ENCODE measurements at regions not wholly inside any gene's neighbourhood (a gene's known extent, or its start where the extent isn't known, plus 50 kb on each side); places are given as distances from the start of the nearest gene placed in this dataset.

DNA sequence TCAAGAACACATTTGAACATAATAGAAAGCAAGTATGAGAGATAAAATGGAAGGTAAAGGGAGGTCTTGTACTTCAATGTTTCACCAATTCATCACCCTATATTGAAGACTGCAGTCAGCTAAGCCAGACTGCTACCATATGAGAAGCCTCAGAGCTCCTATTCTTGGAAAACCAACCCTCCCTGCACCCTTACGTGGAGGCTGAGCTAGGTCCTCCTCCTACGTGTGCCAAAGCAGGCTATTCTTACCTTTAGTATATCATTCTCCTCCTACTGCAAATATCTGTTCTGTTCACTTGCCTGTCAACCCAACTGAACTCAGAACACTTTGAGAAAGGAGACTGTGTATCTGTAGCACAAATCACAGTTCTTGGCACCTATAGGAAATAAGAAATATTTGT lies 255.8 kb upstream of the HNRNPA3 start:
- no peak for DNase-seq

DNA sequence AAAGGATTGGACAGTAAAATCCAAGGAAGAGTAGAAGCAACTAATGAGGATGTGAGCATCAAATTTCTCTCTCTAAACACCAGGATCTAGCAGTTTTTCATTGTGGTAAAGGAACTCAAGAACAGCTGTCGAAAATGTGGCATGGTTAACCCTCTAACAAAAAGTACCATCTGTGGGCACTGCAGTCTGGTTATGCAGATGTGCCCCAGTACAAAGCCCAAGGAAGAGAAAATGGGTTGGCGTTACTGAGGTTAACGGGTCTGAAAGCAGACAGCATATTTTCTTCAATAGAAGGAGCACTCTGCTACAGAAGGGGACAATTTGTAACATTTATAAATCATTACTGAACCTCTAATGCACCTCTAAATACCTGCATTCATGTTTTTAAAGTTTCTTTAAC lies 253.0 kb upstream of the HNRNPA3 start:
- no peak for DNase-seq

DNA sequence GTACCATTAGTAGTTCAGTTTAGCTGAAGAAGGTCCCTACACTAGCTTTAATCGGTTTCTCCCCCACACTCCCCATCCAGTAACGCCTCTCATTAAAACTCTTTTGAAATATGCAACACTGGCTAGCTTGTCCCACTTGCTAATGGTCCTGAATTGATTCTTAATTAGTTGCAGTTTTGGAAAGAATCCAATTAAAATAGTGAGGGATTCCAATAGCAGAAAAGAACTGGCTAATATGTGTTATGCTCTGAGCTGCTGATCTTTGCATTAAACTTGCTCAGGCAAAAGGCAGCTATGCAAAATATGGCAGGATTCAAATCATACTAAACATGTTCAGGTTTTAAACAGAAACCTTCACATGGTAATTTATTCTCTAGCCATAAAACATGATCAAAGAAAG lies 252.5 kb upstream of the HNRNPA3 start:
- no peak for DNase-seq

- DNase-seq, result no peak
Measured at GRCh38 chr2:176960736-176961520, 251.7 kb upstream of the HNRNPA3 start.

GRCh38 chr2:176961775-176962619 lies 250.6 kb upstream of the HNRNPA3 start:
- DNase-seq, result no peak

GRCh38 chr2:176963568-176964287 lies 248.9 kb upstream of the HNRNPA3 start:
- DNase-seq, result no peak

GRCh38 chr2:176967911-176968450 lies 244.6 kb upstream of the HNRNPA3 start:
- DNase-seq, result no peak

DNA sequence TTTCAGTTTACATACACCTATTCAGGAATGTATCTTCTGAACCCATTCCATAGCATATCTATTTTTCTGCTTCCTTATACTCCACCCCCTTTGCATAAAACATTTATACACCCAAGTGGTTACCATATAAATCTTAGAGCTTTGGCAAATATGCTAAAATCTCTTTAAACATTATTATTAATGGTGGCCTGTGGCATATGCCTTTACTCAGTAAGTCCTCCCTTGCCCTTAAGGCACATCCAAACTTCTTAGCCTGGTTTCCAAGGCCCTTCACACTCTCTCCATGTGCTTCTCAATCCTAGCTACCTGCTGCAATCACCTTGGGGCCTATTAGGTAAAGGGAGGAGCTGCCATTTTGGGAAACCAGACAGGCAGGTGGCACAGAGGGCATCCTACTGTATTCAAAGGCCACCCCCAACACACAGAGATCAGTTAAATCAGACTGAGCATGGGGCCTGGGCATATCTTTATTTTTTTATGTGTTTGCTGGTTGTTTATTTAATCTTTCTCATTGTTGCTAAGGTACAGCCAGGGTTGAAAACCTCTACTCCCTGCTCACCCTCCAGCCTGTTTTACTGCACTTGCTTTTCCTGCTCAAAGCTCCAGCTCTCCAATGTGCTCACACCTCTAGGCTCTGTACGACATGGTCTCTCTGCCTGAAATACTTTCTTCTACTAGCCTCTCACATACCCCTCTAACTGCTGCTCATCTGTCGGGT lies 242.8 kb upstream of the HNRNPA3 start:
- no peak for DNase-seq

- DNase-seq, result no peak
Measured at GRCh38 chr2:176976736-176977685, 235.6 kb upstream of the HNRNPA3 start.

DNA sequence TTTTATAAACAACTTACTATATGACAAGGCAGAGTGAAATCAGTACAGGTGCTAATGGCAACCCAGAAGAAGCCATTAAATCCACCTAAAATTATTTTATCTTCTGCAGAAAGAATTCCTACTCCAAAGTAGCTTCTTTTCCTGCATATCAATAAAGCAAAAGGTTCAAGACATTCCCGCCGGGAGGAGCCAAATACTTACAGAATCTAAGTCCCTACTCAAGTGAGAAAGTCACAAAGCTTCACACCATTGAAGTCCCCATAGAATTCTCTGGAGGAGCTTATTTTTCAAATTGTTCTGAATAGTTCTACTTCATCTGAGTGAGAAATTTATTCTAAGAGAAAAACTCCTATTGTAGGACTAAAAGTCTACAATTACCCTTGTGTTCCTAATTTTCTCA lies 233.7 kb upstream of the HNRNPA3 start:
- no peak for DNase-seq

GRCh38 chr2:176979981-176980710 lies 232.4 kb upstream of the HNRNPA3 start:
- DNase-seq, result no peak

- DNase-seq, result no peak
Measured at GRCh38 chr2:176984987-176985386, 227.6 kb upstream of the HNRNPA3 start.

- no peak for DNase-seq
Measured at GRCh38 chr2:176985871-176986270, 226.7 kb upstream of the HNRNPA3 start.

DNA sequence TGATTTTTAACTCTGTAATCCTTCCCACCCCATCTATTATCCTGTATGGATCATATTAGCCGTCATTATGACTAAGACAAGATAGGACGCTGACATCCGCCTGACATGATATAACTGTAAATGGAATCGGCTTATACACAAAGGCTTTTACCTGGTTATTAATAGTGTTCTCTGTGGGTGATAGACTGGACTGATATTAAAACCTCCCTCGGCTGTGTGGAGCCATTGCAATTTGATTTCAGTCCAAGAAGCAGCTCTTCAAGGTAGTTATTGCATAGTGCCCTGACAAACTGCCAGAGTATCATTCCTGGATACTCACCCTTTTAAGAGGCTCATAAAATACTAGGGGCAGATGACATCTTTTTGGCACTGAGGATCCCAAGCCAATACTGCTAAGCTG lies 226.1 kb upstream of the HNRNPA3 start:
- no peak for DNase-seq

- DNase-seq, result no peak
Measured at GRCh38 chr2:176991411-176991810, 221.2 kb upstream of the HNRNPA3 start.

GRCh38 chr2:176997074-176997791 lies 215.4 kb upstream of the HNRNPA3 start:
- DNase-seq, result peak; percentile 39

- no peak for DNase-seq
Measured at GRCh38 chr2:176997792-176998169, 214.8 kb upstream of the HNRNPA3 start.

- DNase-seq, result no peak
Measured at GRCh38 chr2:176999301-176999700, 213.3 kb upstream of the HNRNPA3 start.

- no peak for DNase-seq
Measured at GRCh38 chr2:177000061-177000714, 212.4 kb upstream of the HNRNPA3 start.

- no peak for DNase-seq
Measured at GRCh38 chr2:177000715-177001072, 211.9 kb upstream of the HNRNPA3 start.
